A549 (cell line): ENCODE measurements at regions not wholly inside any gene's neighbourhood (a gene's known extent, or its start where the extent isn't known, plus 50 kb on each side); places are given as distances from the start of the nearest gene placed in this dataset.

Source experiments
- CHD2 ChIP-seq: fragments of 150-350 bp; IDR thresholded peaks from 2 replicates; pipeline ENCODE4 v1.6.1; 2014; ENCODE audit warnings: low read length; ENCODE audit not compliant: partially characterized antibody
- EP300 ChIP-seq, 2 experiments: fragments of >200 bp; sonication (Bioruptor Twin); formaldehyde crosslinking; IDR thresholded peaks; 2 replicates in 1 of 2; 3 replicates in 1 of 2; pipeline ENCODE4 v1.6.1; 2016 to 2017
- FOSL2 ChIP-seq, 2 experiments: fragments of 450-650 bp in 1 of 2; fragments of >200 bp in 1 of 2; sonication (Bioruptor Twin) in 1 of 2; formaldehyde crosslinking; IDR thresholded peaks; 2 replicates each; pipeline versions ENCODE4 v1.5.0 to v1.6.1; 2016 to 2020; ENCODE audit warnings: mild to moderate bottlenecking in 1 of 2, moderate library complexity in 1 of 2
- MAFK ChIP-seq: fragments of 450-650 bp; IDR thresholded peaks from 2 replicates; pipeline ENCODE4 v1.6.1; 2014; ENCODE audit not compliant: partially characterized antibody
- POLR2A ChIP-seq: IDR thresholded peaks from 2 replicates; pipeline ENCODE4 v1.6.1; 2012; ENCODE audit warnings: mild to moderate bottlenecking, low read length
- RFX5 ChIP-seq: fragments of 450-650 bp; IDR thresholded peaks from 2 replicates; pipeline ENCODE4 v1.7.1; 2014; ENCODE audit warnings: antibody characterized with exemption, mild to moderate bottlenecking, moderate library complexity
- TF ChIP-seq, protein P1 (sequence below): fragments of >200 bp; sonication (Bioruptor Twin); formaldehyde crosslinking; IDR thresholded peaks from 3 replicates; pipeline ENCODE4 v1.5.1; 2016

DNA sequence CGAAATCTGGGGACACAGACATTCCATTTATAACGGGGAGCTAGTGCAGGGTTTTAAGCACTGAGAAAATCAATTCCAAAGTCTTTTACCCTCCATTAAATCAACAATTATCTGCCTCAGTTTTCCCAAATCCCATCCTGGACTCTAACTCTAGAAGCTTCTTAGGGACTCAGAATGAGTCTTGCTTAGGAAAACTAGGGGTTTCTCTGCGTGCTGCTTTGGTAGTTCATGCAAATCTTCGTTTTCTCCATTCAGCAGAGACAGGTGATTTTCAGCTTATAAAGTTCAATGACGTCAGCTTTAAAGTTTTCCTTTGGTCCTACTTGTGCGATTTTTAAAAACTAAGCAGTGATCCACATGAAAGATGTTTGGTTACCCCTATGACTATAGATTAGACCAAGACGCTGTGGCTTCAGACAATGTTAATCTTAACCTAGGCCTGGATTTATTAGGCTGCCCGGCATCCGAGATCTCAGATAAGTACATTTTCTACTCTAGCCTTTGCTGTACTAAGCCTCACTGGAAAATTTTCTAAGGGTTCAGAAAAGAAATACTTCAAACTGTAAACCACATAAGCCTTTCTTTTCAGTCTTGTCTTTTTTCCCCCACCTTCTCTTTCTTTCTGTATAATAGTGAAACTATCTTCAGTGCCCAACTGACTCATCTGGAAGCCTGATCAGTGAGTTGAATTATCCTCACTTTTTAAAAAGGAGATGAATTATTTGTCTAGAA, 121.4 kb upstream of the GATB start:
- TF ChIP-seq EP300 (IDR thresholded peaks at IDR 0.05) (no peak), POLR2A (no peak), CHD2 (no peak), FOSL2 (IDR thresholded peaks at IDR 0.05) (no peak), FOSL2 (CRISPR knock-in tag; IDR thresholded peaks at IDR 0.05) (no peak), MAFK (no peak), RFX5 (no peak)
- TF ChIP-seq, protein P1, sequence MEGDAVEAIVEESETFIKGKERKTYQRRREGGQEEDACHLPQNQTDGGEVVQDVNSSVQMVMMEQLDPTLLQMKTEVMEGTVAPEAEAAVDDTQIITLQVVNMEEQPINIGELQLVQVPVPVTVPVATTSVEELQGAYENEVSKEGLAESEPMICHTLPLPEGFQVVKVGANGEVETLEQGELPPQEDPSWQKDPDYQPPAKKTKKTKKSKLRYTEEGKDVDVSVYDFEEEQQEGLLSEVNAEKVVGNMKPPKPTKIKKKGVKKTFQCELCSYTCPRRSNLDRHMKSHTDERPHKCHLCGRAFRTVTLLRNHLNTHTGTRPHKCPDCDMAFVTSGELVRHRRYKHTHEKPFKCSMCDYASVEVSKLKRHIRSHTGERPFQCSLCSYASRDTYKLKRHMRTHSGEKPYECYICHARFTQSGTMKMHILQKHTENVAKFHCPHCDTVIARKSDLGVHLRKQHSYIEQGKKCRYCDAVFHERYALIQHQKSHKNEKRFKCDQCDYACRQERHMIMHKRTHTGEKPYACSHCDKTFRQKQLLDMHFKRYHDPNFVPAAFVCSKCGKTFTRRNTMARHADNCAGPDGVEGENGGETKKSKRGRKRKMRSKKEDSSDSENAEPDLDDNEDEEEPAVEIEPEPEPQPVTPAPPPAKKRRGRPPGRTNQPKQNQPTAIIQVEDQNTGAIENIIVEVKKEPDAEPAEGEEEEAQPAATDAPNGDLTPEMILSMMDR: no peak
